ENCODE measurements at regions not wholly inside any gene's neighbourhood (a gene's known extent, or its start where the extent isn't known, plus 50 kb on each side); places are given as distances from the start of the nearest gene placed in this dataset.

- no peak for TF ChIP-seq CTCF (IDR thresholded peaks at IDR 0.05)
- no peak for TF ChIP-seq EZH2 (IDR thresholded peaks at IDR 0.05)
Observed at GRCh38 chr5:102628441-102629175, 126.5 kb upstream of the PAM start.

All from neural progenitor cell (in vitro differentiated cells).